NOMO-1 treated with dmso at 0.1 percent for 144 hours (cell line): ENCODE measurements at regions not wholly inside any gene's neighbourhood (a gene's known extent, or its start where the extent isn't known, plus 50 kb on each side); places are given as distances from the start of the nearest gene placed in this dataset.
"Not testable (repeated sequence)": the region's sequence is repeated elsewhere in the genome, so short reads cannot be mapped to it uniquely, and the experiment has no call there.

Source experiments
- DNase-seq: peaks from one replicate; lab custom pipeline; 2025; ENCODE audit not compliant: unreplicated experiment; lab: John Stamatoyannopoulos, UW

GRCh38 chr9:79477241-79477840, 94.4 kb upstream of the TLE4 start:
- no peak for DNase-seq

GRCh38 chr9:79477955-79478771, 93.6 kb upstream of the TLE4 start:
- no peak for DNase-seq

- DNase-seq = no peak
These were observed 91.1 kb upstream of the TLE4 start for GRCh38 chr9:79480639-79481038.

- no peak for DNase-seq
These were observed 89.8 kb upstream of the TLE4 start for GRCh38 chr9:79481846-79482477.

GRCh38 chr9:79485258-79485657, 86.5 kb upstream of the TLE4 start:
- no peak for DNase-seq

GRCh38 chr9:79489261-79490000, 82.3 kb upstream of the TLE4 start:
- peak; percentile 5 for DNase-seq

GRCh38 chr9:79490657-79491248, 81.0 kb upstream of the TLE4 start:
- no peak for DNase-seq

- DNase-seq = no peak
These were observed 79.4 kb upstream of the TLE4 start for GRCh38 chr9:79492092-79493009.

GRCh38 chr9:79500196-79500864, 71.4 kb upstream of the TLE4 start:
- not testable (repeated sequence) for DNase-seq

- no peak for DNase-seq
These were observed 70.2 kb upstream of the TLE4 start for GRCh38 chr9:79501546-79501945.

GRCh38 chr9:79507801-79508200, 64.0 kb upstream of the TLE4 start:
- DNase-seq = no peak

- DNase-seq = no peak
These were observed 59.5 kb upstream of the TLE4 start for GRCh38 chr9:79512251-79512650.
